Endothelial cell of umbilical vein (primary cell): ENCODE measurements at regions not wholly inside any gene's neighbourhood (a gene's known extent, or its start where the extent isn't known, plus 50 kb on each side); places are given as distances from the start of the nearest gene placed in this dataset.

Source experiments
- CTCF ChIP-seq, 2 donors: IDR thresholded peaks; 1 replicate in 1 of 2; 2 replicates in 1 of 2; pipeline ENCODE4 v1.5.1; 2011; ENCODE audit warnings: low read length in 2 of 2, mild to moderate bottlenecking in 2 of 2, moderate library complexity in 2 of 2, control low read depth in 1 of 2, inconsistent platforms in 1 of 2, low read depth in 1 of 2; ENCODE audit not compliant: insufficient read depth in 1 of 2; ENCODE audit errors: extremely low read depth in 1 of 2
- EZH2 ChIP-seq: IDR thresholded peaks from 2 replicates; pipeline ENCODE4 v1.6.1; 2012; ENCODE audit warnings: borderline replicate concordance, low read depth, mild to moderate bottlenecking, moderate library complexity, low read length, inconsistent platforms; ENCODE audit not compliant: severe bottlenecking
- GATA2 ChIP-seq: IDR thresholded peaks from 2 replicates; pipeline ENCODE4 v1.7.0; 2011; ENCODE audit warnings: low read depth, mild to moderate bottlenecking, moderate library complexity, mixed read lengths, low read length; ENCODE audit not compliant: insufficient read length, insufficient read depth
- JUN ChIP-seq: IDR thresholded peaks from 2 replicates; pipeline ENCODE4 v1.6.1; 2011; ENCODE audit warnings: borderline replicate concordance, low read depth; ENCODE audit not compliant: insufficient read length, insufficient read depth
- MAX ChIP-seq: IDR thresholded peaks from 2 replicates; pipeline ENCODE4 v1.6.1; 2011; ENCODE audit not compliant: insufficient read depth, insufficient read length
- POLR2A ChIP-seq: IDR thresholded peaks from 2 replicates; pipeline ENCODE4 v1.6.1; 2012; ENCODE audit warnings: low read depth, mild to moderate bottlenecking, control low read depth, low read length
- POLR2AphosphoS5 ChIP-seq: IDR thresholded peaks from 2 replicates; pipeline ENCODE4 v1.6.1; 2012; ENCODE audit warnings: low read depth, mild to moderate bottlenecking, control low read depth, low read length, moderate library complexity; ENCODE audit not compliant: insufficient read depth

GRCh38 chr1:67894981-67895735 is 61.9 kb upstream of the GNG12 start:
- TF ChIP-seq CTCF (IDR thresholded peaks at IDR 0.05; ENCODE audit: extremely low read depth in 1 of 2, insufficient read depth in 1 of 2, low read depth in 1 of 2, low read length in 2 of 2) (no peak), EZH2 (no peak), GATA2 (no peak), JUN (no peak), POLR2A (no peak), MAX (no peak), POLR2AphosphoS5 (no peak)
